HG02798 (cell line): ENCODE measurements at regions not wholly inside any gene's neighbourhood (a gene's known extent, or its start where the extent isn't known, plus 50 kb on each side); places are given as distances from the start of the nearest gene placed in this dataset.
"Not testable (repeated sequence)": the region's sequence is repeated elsewhere in the genome, so short reads cannot be mapped to it uniquely, and the experiment has no call there.

ENCODE experiments used
- ATAC-seq: cut with Tn5 transposase; IDR thresholded peaks from one replicate; pipeline ENCODE4 v1.9.1; 2021; ENCODE audit warnings: mild to moderate bottlenecking; ENCODE audit not compliant: unreplicated experiment, poor library complexity

GRCh38 chr2:83993873-83994632, 465.0 kb downstream of the SUCLG1 start:
- no peak for ATAC-seq

- ATAC-seq: no peak
Observed at GRCh38 chr2:83991992-83992391, 467.1 kb downstream of the SUCLG1 start.

- ATAC-seq: no peak
Observed at GRCh38 chr2:83990636-83991035, 468.4 kb downstream of the SUCLG1 start.

GRCh38 chr2:83976628-83977027, 482.5 kb downstream of the SUCLG1 start:
- ATAC-seq: not testable (repeated sequence)

- ATAC-seq: no peak
Observed at GRCh38 chr2:83972128-83972527, 487.0 kb downstream of the SUCLG1 start.

- no peak for ATAC-seq
Observed at GRCh38 chr2:83971547-83971946, 487.5 kb downstream of the SUCLG1 start.

GRCh38 chr2:83970217-83970929, 488.7 kb downstream of the SUCLG1 start:
- no peak for ATAC-seq

- ATAC-seq: no peak
Observed at GRCh38 chr2:83969085-83969484, 490.0 kb downstream of the SUCLG1 start.

- ATAC-seq: no peak
Observed at GRCh38 chr2:83967854-83968253, 491.2 kb downstream of the SUCLG1 start.

- not testable (repeated sequence) for ATAC-seq
Observed at GRCh38 chr2:83966946-83967345, 492.1 kb downstream of the SUCLG1 start.

GRCh38 chr2:83961512-83961911, 497.6 kb downstream of the SUCLG1 start:
- no peak for ATAC-seq

GRCh38 chr2:83960371-83960770, 498.7 kb downstream of the SUCLG1 start:
- no peak for ATAC-seq

- ATAC-seq: no peak
Observed at GRCh38 chr2:83959266-83959665, 499.8 kb downstream of the SUCLG1 start.

GRCh38 chr2:83956991-83957390, 502.1 kb downstream of the SUCLG1 start:
- no peak for ATAC-seq

GRCh38 chr2:83953697-83954096, 505.4 kb downstream of the SUCLG1 start:
- ATAC-seq: no peak

- ATAC-seq: no peak
Observed at GRCh38 chr2:83951378-83951947, 507.6 kb downstream of the SUCLG1 start.

- no peak for ATAC-seq
Observed at GRCh38 chr2:83949361-83949760, 509.7 kb downstream of the SUCLG1 start.

GRCh38 chr2:83944191-83944590, 514.9 kb downstream of the SUCLG1 start:
- no peak for ATAC-seq

GRCh38 chr2:83943265-83943664, 515.8 kb downstream of the SUCLG1 start:
- no peak for ATAC-seq

GRCh38 chr2:83941886-83942285, 517.2 kb downstream of the SUCLG1 start:
- ATAC-seq: no peak

GRCh38 chr2:83933749-83934148, 525.3 kb downstream of the SUCLG1 start:
- no peak for ATAC-seq
